ENCODE measurements at regions not wholly inside any gene's neighbourhood (a gene's known extent, or its start where the extent isn't known, plus 50 kb on each side); places are given as distances from the start of the nearest gene placed in this dataset.

DNA sequence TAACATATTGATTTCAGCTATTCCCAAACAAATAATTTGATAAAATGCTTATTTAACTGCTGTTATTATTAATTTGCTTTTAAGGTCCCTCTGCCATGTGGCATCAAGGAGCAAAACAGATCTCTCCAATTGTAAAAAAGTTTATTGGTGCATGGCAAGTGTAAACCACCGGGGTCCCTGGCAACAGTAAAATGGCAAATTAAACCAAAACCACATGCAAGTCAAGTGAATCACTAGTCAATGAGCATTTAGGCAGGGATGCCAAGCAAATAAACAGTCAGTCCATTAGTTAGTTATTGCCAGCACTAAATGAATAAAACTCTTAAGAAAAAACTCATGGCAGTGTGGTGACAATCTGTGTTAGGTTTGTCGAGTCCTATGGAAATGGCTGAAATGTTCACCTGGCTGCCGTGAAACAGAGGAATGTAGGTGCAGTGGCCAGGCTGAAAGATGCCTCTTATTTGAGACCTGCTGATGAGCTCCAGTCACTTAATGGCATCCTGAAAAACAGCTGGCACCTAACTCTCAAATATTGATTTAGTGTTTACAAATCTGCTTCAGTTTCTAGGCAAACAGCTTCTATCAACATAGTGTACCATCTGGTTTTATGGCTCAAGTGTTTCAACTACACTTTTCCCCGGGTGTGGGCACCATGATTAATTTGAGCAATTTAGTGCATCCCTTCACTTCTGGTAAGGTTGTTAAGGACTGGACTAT, 296.5 kb upstream of the ITGA1 start:
- H3K23ac ChIP-seq (ENCODE audit: low read depth, low read length, poor library complexity), result no peak overlapping the region
- no CpG with 5 or more reads among the region's 4 CpGs for WGBS, 2 donors (ENCODE audit: extremely low coverage in 2 of 2, insufficient read length in 2 of 2, insufficient replicate concordance in 1 of 2)

DNA sequence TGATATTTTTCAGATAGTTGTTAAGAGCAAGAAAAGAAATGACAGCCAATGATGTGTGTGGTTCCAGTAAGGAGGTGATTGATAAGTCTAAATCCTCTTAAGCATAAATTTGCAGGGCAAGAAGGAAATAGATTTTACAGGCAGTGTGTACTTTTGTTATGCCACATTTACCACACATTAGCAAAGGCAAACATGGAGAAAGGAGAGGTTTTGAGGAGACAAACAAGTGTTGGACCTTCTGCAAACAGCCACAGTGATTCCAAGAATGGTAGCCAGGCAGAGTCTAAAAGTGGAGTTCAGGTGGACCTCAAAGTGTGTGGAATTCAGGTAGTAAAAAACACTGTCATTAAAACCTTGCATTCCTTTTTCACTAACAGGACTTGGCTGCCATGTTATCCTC, 295.9 kb upstream of the ITGA1 start:
- Histone ChIP-seq H2AK5ac (ENCODE audit: low read depth, low read length) (no peak overlapping the region), H3K23ac (ENCODE audit: low read depth, low read length, poor library complexity) (no peak overlapping the region), H3K18ac (ENCODE audit: low read length) (no peak overlapping the region), H4K91ac (ENCODE audit: low read depth, low read length, poor library complexity) (no peak overlapping the region), H3K4me1 (ENCODE audit: control insufficient read depth in 2 of 2, insufficient read depth in 1 of 2, low read depth in 1 of 2, low read length in 2 of 2) (no peaks in the 10 kb centered on the region), H2BK120ac (ENCODE audit: low read depth, low read length) (no peak overlapping the region), H2BK5ac (ENCODE audit: low read length) (no peak overlapping the region), H3K14ac (ENCODE audit: low read length) (no peak overlapping the region), H3K79me1 (ENCODE audit: low read depth, low read length) (no peaks in the 10 kb centered on the region), H3K4me3 (ENCODE audit: low read length in 2 of 2) (no peak overlapping the region), H2BK15ac (ENCODE audit: low read length) (no peak overlapping the region), H3K9me3 (replicated peaks in 1 of 2; ENCODE audit: control insufficient read depth in 2 of 2, insufficient read depth in 1 of 2, low read depth in 1 of 2, low read length in 2 of 2) (no peaks in the 10 kb centered on the region), H3K27me3 (ENCODE audit: control insufficient read depth in 3 of 3, insufficient read depth in 3 of 3, low read depth in 1 of 3, low read length in 3 of 3) (no peaks in the 10 kb centered on the region), H3K36me3 (replicated peaks in 1 of 2; ENCODE audit: control insufficient read depth in 2 of 2, insufficient read depth in 2 of 2, low read length in 2 of 2) (no peaks in the 10 kb centered on the region), H3K9ac (ENCODE audit: low read depth, low read length, poor library complexity) (no peak overlapping the region), H4K8ac (ENCODE audit: low read depth, low read length) (no peak overlapping the region), H2BK12ac (ENCODE audit: low read length) (no peak overlapping the region), H3K4me2 (ENCODE audit: insufficient read depth, low read length, poor library complexity, severe bottlenecking) (no peak overlapping the region), H3K4ac (ENCODE audit: low read length) (no peak overlapping the region), H2AFZ (ENCODE audit: low read length) (peak overlapping the region; percentile 30), H3K27ac (replicated peaks; ENCODE audit: low read length) (no peak overlapping the region)
- no peak for DNase-seq (ENCODE audit: low spot score)

More for the DNA sequence above, 296.5 kb upstream of the ITGA1 start:
- no peak overlapping the region for H2BK5ac ChIP-seq (ENCODE audit: low read length)
- H3K4me3 ChIP-seq (ENCODE audit: low read length in 2 of 2), result no peak overlapping the region
- no peak overlapping the region for H3K9ac ChIP-seq (ENCODE audit: low read depth, low read length, poor library complexity)
- no peak for DNase-seq (ENCODE audit: low spot score)
- H3K4me1 ChIP-seq (ENCODE audit: control insufficient read depth in 2 of 2, insufficient read depth in 1 of 2, low read depth in 1 of 2, low read length in 2 of 2), result no peaks in the 10 kb centered on the region
- H2BK12ac ChIP-seq (ENCODE audit: low read length), result no peak overlapping the region
- H4K8ac ChIP-seq (ENCODE audit: low read depth, low read length), result no peak overlapping the region
- no peak overlapping the region for H2BK15ac ChIP-seq (ENCODE audit: low read length)
- H3K27me3 ChIP-seq (ENCODE audit: control insufficient read depth in 3 of 3, insufficient read depth in 3 of 3, low read depth in 1 of 3, low read length in 3 of 3), result no peaks in the 10 kb centered on the region
- no peak overlapping the region for H3K4me2 ChIP-seq (ENCODE audit: insufficient read depth, low read length, poor library complexity, severe bottlenecking)
- H2AFZ ChIP-seq (ENCODE audit: low read length), result no peak overlapping the region
- no peak overlapping the region for H3K18ac ChIP-seq (ENCODE audit: low read length)
- no peak overlapping the region for H3K14ac ChIP-seq (ENCODE audit: low read length)
- H4K91ac ChIP-seq (ENCODE audit: low read depth, low read length, poor library complexity), result no peak overlapping the region
- no peak overlapping the region for H2AK5ac ChIP-seq (ENCODE audit: low read depth, low read length)
- no peaks in the 10 kb centered on the region for H3K9me3 ChIP-seq (replicated peaks in 1 of 2; ENCODE audit: control insufficient read depth in 2 of 2, insufficient read depth in 1 of 2, low read depth in 1 of 2, low read length in 2 of 2)
- no peaks in the 10 kb centered on the region for H3K36me3 ChIP-seq (replicated peaks in 1 of 2; ENCODE audit: control insufficient read depth in 2 of 2, insufficient read depth in 2 of 2, low read length in 2 of 2)
- H3K4ac ChIP-seq (ENCODE audit: low read length), result no peak overlapping the region
- no peaks in the 10 kb centered on the region for H3K79me1 ChIP-seq (ENCODE audit: low read depth, low read length)
- no peak overlapping the region for H3K27ac ChIP-seq (replicated peaks; ENCODE audit: low read length)
- no peak overlapping the region for H2BK120ac ChIP-seq (ENCODE audit: low read depth, low read length)

DNA sequence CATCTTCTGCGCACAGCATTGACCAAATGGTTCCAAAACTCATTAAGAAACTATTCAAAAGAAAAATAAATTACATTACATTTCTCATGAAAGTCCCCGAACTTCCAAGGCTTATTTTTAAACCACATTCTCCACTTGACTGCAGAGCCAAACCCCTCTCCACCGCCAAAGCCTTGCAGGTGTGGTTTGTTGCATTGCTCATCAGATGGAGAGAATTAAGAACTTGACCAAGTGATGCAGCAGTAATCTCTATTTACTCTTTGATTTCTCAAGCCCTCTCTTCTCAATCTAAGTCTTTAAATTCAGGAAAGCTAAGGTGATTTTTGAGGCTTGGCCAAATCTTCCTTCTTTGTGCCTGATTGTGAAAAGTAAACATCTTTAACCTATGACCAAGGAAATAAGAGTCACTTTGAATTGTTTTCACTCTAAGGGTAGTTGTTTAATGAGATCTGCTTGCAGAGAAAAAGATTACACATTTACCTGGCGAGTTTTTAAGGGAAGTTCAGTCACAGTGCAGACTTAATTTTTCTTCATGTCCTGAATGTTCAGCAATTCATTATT, 290.5 kb upstream of the ITGA1 start:
- Histone ChIP-seq H2BK12ac (ENCODE audit: low read length) (no peak overlapping the region), H2AFZ (ENCODE audit: low read length) (no peak overlapping the region), H2BK15ac (ENCODE audit: low read length) (no peak overlapping the region), H3K79me1 (ENCODE audit: low read depth, low read length) (no peaks in the 10 kb centered on the region), H3K4me2 (ENCODE audit: insufficient read depth, low read length, poor library complexity, severe bottlenecking) (no peak overlapping the region), H3K18ac (ENCODE audit: low read length) (no peak overlapping the region), H3K4ac (ENCODE audit: low read length) (no peak overlapping the region), H3K36me3 (replicated peaks in 1 of 2; ENCODE audit: control insufficient read depth in 2 of 2, insufficient read depth in 2 of 2, low read length in 2 of 2) (no peaks in the 10 kb centered on the region), H3K4me3 (ENCODE audit: low read length in 2 of 2) (no peak overlapping the region), H3K9me3 (replicated peaks in 1 of 2; ENCODE audit: control insufficient read depth in 2 of 2, insufficient read depth in 1 of 2, low read depth in 1 of 2, low read length in 2 of 2) (no peaks in the 10 kb centered on the region), H3K27ac (replicated peaks; ENCODE audit: low read length) (no peak overlapping the region), H2AK5ac (ENCODE audit: low read depth, low read length) (no peak overlapping the region), H3K23ac (ENCODE audit: low read depth, low read length, poor library complexity) (no peak overlapping the region), H2BK5ac (ENCODE audit: low read length) (no peak overlapping the region), H4K91ac (ENCODE audit: low read depth, low read length, poor library complexity) (no peak overlapping the region), H3K14ac (ENCODE audit: low read length) (no peak overlapping the region), H4K8ac (ENCODE audit: low read depth, low read length) (no peak overlapping the region), H3K27me3 (ENCODE audit: control insufficient read depth in 3 of 3, insufficient read depth in 3 of 3, low read depth in 1 of 3, low read length in 3 of 3) (no peaks in the 10 kb centered on the region), H2BK120ac (ENCODE audit: low read depth, low read length) (no peak overlapping the region), H3K4me1 (ENCODE audit: control insufficient read depth in 2 of 2, insufficient read depth in 1 of 2, low read depth in 1 of 2, low read length in 2 of 2) (no peaks in the 10 kb centered on the region), H3K9ac (ENCODE audit: low read depth, low read length, poor library complexity) (no peak overlapping the region)
- DNase-seq (ENCODE audit: low spot score), result no peak
- no CpG with 5 or more reads among the region's 4 CpGs for WGBS, 2 donors (ENCODE audit: extremely low coverage in 2 of 2, insufficient read length in 2 of 2, insufficient replicate concordance in 1 of 2)

DNA sequence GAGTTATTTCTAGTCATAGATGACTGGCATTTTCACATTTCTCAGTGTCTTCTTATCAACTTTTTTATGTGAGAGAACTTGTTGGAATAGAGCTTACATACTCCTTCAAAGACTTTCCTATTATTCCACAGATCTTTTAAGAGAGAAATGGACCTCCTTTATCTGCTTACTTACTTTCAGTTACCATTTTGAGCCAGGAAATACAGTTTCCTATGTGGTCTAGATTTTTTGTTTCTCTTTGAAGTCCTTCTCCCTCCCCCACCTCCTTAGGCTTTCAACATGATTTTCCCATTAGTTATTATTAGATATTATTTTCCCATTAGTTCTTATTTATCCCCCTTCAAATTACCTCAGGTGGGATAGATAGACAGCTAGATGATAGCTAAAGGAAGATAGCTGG, 289.1 kb upstream of the ITGA1 start:
- no peak overlapping the region for H2AFZ ChIP-seq (ENCODE audit: low read length)
- H3K14ac ChIP-seq (ENCODE audit: low read length), result no peak overlapping the region
- H3K79me1 ChIP-seq (ENCODE audit: low read depth, low read length), result no peaks in the 10 kb centered on the region
- DNase-seq (ENCODE audit: low spot score), result no peak
- no peaks in the 10 kb centered on the region for H3K36me3 ChIP-seq (replicated peaks in 1 of 2; ENCODE audit: control insufficient read depth in 2 of 2, insufficient read depth in 2 of 2, low read length in 2 of 2)
- H2BK5ac ChIP-seq (ENCODE audit: low read length), result no peak overlapping the region
- no peak overlapping the region for H2AK5ac ChIP-seq (ENCODE audit: low read depth, low read length)
- H3K23ac ChIP-seq (ENCODE audit: low read depth, low read length, poor library complexity), result no peak overlapping the region
- H3K27ac ChIP-seq (replicated peaks; ENCODE audit: low read length), result no peak overlapping the region
- no peak overlapping the region for H3K4me3 ChIP-seq (ENCODE audit: low read length in 2 of 2)
- no peak overlapping the region for H2BK12ac ChIP-seq (ENCODE audit: low read length)
- H3K4me1 ChIP-seq (ENCODE audit: control insufficient read depth in 2 of 2, insufficient read depth in 1 of 2, low read depth in 1 of 2, low read length in 2 of 2), result no peaks in the 10 kb centered on the region
- no peaks in the 10 kb centered on the region for H3K9me3 ChIP-seq (replicated peaks in 1 of 2; ENCODE audit: control insufficient read depth in 2 of 2, insufficient read depth in 1 of 2, low read depth in 1 of 2, low read length in 2 of 2)
- no peak overlapping the region for H3K4me2 ChIP-seq (ENCODE audit: insufficient read depth, low read length, poor library complexity, severe bottlenecking)
- no peak overlapping the region for H4K8ac ChIP-seq (ENCODE audit: low read depth, low read length)
- no peak overlapping the region for H2BK120ac ChIP-seq (ENCODE audit: low read depth, low read length)
- H3K18ac ChIP-seq (ENCODE audit: low read length), result no peak overlapping the region
- no peak overlapping the region for H3K4ac ChIP-seq (ENCODE audit: low read length)
- no peaks in the 10 kb centered on the region for H3K27me3 ChIP-seq (ENCODE audit: control insufficient read depth in 3 of 3, insufficient read depth in 3 of 3, low read depth in 1 of 3, low read length in 3 of 3)
- no peak overlapping the region for H2BK15ac ChIP-seq (ENCODE audit: low read length)
- no peak overlapping the region for H4K91ac ChIP-seq (ENCODE audit: low read depth, low read length, poor library complexity)
- H3K9ac ChIP-seq (ENCODE audit: low read depth, low read length, poor library complexity), result no peak overlapping the region
